Erythroblast (primary cell): ENCODE measurements at regions not wholly inside any gene's neighbourhood (a gene's known extent, or its start where the extent isn't known, plus 50 kb on each side); places are given as distances from the start of the nearest gene placed in this dataset.

Experiments used
- DNase-seq, 2 experiments: peaks; one replicate each; lab custom pipeline; 2025; lab: John Stamatoyannopoulos, UW
- GATA1 ChIP-seq: IDR thresholded peaks from 2 replicates; pipeline ENCODE4 v1.6.1; 2011; ENCODE audit warnings: low read depth, mild to moderate bottlenecking, control low read depth, low read length, moderate library complexity
- POLR2A ChIP-seq: IDR thresholded peaks from 2 replicates; pipeline ENCODE4 v1.6.1; 2011; ENCODE audit warnings: mild to moderate bottlenecking, low read length

DNA sequence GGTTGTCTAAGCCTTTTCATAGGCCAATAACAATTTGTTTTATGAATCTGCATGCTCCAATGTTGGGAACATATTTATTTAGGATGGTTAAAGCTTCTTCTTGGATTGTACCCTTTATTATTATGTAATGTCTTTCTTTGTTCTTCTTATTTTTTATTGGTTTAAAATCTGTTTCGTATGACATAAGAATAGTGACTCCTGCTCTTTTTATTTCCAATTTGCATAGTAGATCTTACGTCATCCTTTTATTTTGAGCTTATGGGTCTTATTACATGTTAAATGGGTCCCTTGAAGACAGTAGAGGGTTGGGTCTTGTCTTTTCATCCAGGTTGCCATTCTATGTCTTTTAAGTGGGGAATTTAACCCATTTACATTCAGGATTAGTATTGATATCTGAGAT is 561.9 kb upstream of the GHITM start:
- no peak for TF ChIP-seq POLR2A
- TF ChIP-seq GATA1 = no peak
- no peak for DNase-seq

- TF ChIP-seq GATA1 (no peak), POLR2A (no peak)
- DNase-seq = no peak
Measured at GRCh38 chr10:83580373-83581012, 558.8 kb upstream of the GHITM start.

GRCh38 chr10:83582407-83583095 is 556.8 kb upstream of the GHITM start:
- no peak for TF ChIP-seq GATA1
- no peak for TF ChIP-seq POLR2A
- no peak for DNase-seq

DNA sequence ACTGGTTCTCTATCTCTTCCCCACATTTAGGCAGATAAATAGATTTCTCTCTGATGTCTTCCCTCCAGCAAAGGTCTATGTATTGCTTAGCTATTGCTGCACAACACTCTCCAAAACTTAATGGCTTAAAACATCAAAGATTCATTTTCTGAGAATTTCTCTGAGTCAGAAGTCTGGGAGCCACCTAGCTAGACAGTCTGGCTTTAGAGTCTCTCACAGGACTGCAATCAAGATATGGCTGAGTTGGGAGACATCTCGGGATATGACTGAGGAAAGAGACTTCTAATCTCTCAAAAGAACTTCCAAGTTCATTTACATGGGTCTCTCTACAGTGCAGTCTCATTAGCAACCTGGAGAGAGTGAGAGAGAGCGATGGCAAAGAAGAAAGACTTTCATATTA is 553.6 kb upstream of the GHITM start:
- no peak for DNase-seq

GRCh38 chr10:83592337-83592935 is 546.9 kb upstream of the GHITM start:
- TF ChIP-seq POLR2A (no peak), GATA1 (no peak)
- DNase-seq = no peak

More for the DNA sequence above, 553.6 kb upstream of the GHITM start:
- TF ChIP-seq POLR2A (no peak), GATA1 (no peak)

GRCh38 chr10:83603708-83604107 is 535.6 kb upstream of the GHITM start:
- TF ChIP-seq POLR2A (no peak), GATA1 (no peak)
- DNase-seq = no peak

DNA sequence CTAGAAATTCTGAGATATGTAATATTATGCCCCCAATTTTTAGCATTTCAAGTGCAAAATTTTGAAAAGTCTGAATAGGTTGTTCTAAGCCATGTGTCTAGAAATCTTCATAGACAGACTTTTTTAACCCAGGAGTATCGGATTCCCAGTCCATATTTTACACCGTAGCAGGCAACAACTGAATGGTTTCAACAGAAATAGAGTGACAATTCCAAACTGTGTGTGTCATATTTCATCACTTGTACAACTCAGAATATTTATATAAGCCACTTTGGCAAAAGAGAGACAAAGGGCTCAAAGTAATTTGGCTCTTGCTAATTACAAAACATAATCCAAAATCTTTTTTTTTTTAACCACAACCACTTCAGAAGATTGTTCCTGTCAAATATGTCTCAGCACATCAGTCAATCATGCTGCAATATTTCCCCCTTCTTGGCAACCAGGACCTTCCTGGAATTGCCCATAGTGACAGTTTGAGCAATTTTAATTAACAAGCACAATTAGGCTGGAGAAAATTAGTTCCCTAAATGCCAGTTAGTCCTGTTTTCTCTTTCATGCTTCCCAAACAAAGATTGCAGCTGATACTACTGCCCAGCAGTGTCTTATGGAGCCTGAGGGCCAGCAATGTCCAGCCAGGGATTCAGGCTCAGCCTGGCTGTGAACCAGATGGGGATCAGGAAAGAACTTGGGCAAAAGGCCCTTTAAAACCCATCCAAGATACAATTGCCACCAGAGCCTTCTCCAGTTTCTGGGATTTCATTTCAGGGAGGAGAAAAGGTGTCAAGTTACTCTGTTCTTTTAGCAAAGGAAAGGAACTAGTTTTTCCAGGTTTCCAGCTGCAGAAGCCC is 533.3 kb upstream of the GHITM start:
- TF ChIP-seq GATA1 (no peak), POLR2A (no peak)
- no peak for DNase-seq

- no peak for DNase-seq
Measured at GRCh38 chr10:83607959-83608745, 531.2 kb upstream of the GHITM start.

GRCh38 chr10:83612050-83612449 is 527.3 kb upstream of the GHITM start:
- DNase-seq = no peak
- no peak for TF ChIP-seq GATA1
- no peak for TF ChIP-seq POLR2A

More at GRCh38 chr10:83607959-83608745, 531.2 kb upstream of the GHITM start:
- TF ChIP-seq GATA1 = no peak
- no peak for TF ChIP-seq POLR2A

- no peak for DNase-seq
- no peak for TF ChIP-seq GATA1
- TF ChIP-seq POLR2A = no peak
Measured at GRCh38 chr10:83612746-83613145, 526.6 kb upstream of the GHITM start.

- no peak for DNase-seq
- TF ChIP-seq POLR2A = no peak
- TF ChIP-seq GATA1 = no peak
Measured at GRCh38 chr10:83617172-83617571, 522.1 kb upstream of the GHITM start.

- no peak for DNase-seq
- TF ChIP-seq GATA1 (no peak), POLR2A (no peak)
Measured at GRCh38 chr10:83617692-83618545, 521.4 kb upstream of the GHITM start.

GRCh38 chr10:83625831-83626360 is 513.4 kb upstream of the GHITM start:
- no peak for DNase-seq
- no peak for TF ChIP-seq GATA1
- no peak for TF ChIP-seq POLR2A
